ENCODE measurements at regions not wholly inside any gene's neighbourhood (a gene's known extent, or its start where the extent isn't known, plus 50 kb on each side); places are given as distances from the start of the nearest gene placed in this dataset.

- no peak overlapping the region for H3K27ac ChIP-seq (ENCODE audit: low read depth, low read length)
These were observed 80.6 kb upstream of the PAK5 start for GRCh38 chr20:9919271-9920014.

GRCh38 chr20:9918348-9918747, 79.5 kb upstream of the PAK5 start:
- Histone ChIP-seq H3K9me2 (replicated peaks; ENCODE audit: control insufficient read depth, low read length) (no peaks in the 10 kb centered on the region), H3F3A (ENCODE audit: control insufficient read depth, insufficient read depth) (no peaks in the 10 kb centered on the region), H3K4me1 (ENCODE audit: control insufficient read depth, low read length) (no peaks in the 10 kb centered on the region), H3K36me3 (ENCODE audit: control insufficient read depth, low read length) (no peaks in the 10 kb centered on the region), H3K4me3 (ENCODE audit: low read length) (no peak overlapping the region), H3K9me3 (ENCODE audit: control insufficient read depth, insufficient read depth, low read length) (no peaks in the 10 kb centered on the region), H4K20me1 (ENCODE audit: control insufficient read depth, insufficient read depth, low read depth, low read length) (no peaks in the 10 kb centered on the region), H3K79me2 (ENCODE audit: control insufficient read depth, low read length) (no peaks in the 10 kb centered on the region), H3K27me3 (ENCODE audit: control insufficient read depth, low read length) (no peaks in the 10 kb centered on the region), H3K27ac (ENCODE audit: low read depth, low read length) (no peak overlapping the region), H3K4me2 (ENCODE audit: low read length) (no peak overlapping the region)
- TF ChIP-seq EZH2phosphoT487 (IDR thresholded peaks at IDR 0.05; ENCODE audit: borderline replicate concordance, low read length) (no peak), CTCF (IDR thresholded peaks at IDR 0.05; ENCODE audit: low read depth, low read length, poor library complexity, severe bottlenecking) (no peak)

More at GRCh38 chr20:9919271-9920014, 80.6 kb upstream of the PAK5 start:
- no peaks in the 10 kb centered on the region for H3K9me2 ChIP-seq (replicated peaks; ENCODE audit: control insufficient read depth, low read length)
- no peaks in the 10 kb centered on the region for H3K36me3 ChIP-seq (ENCODE audit: control insufficient read depth, low read length)
- no peak overlapping the region for H3K4me2 ChIP-seq (ENCODE audit: low read length)
- TF ChIP-seq EZH2phosphoT487 (IDR thresholded peaks at IDR 0.05; ENCODE audit: borderline replicate concordance, low read length) (no peak), CTCF (IDR thresholded peaks at IDR 0.05; ENCODE audit: low read depth, low read length, poor library complexity, severe bottlenecking) (no peak)
- no peaks in the 10 kb centered on the region for H3K79me2 ChIP-seq (ENCODE audit: control insufficient read depth, low read length)
- no peaks in the 10 kb centered on the region for H3K27me3 ChIP-seq (ENCODE audit: control insufficient read depth, low read length)
- no peaks in the 10 kb centered on the region for H4K20me1 ChIP-seq (ENCODE audit: control insufficient read depth, insufficient read depth, low read depth, low read length)
- no peaks in the 10 kb centered on the region for H3F3A ChIP-seq (ENCODE audit: control insufficient read depth, insufficient read depth)
- H3K9me3 ChIP-seq (ENCODE audit: control insufficient read depth, insufficient read depth, low read length), result no peaks in the 10 kb centered on the region
- no peak overlapping the region for H3K4me3 ChIP-seq (ENCODE audit: low read length)
- no peaks in the 10 kb centered on the region for H3K4me1 ChIP-seq (ENCODE audit: control insufficient read depth, low read length)

- no peak overlapping the region for H3K4me2 ChIP-seq (ENCODE audit: low read length)
- no peaks in the 10 kb centered on the region for H3K79me2 ChIP-seq (ENCODE audit: control insufficient read depth, low read length)
- no peaks in the 10 kb centered on the region for H3K27me3 ChIP-seq (ENCODE audit: control insufficient read depth, low read length)
- no peaks in the 10 kb centered on the region for H4K20me1 ChIP-seq (ENCODE audit: control insufficient read depth, insufficient read depth, low read depth, low read length)
- no peak overlapping the region for H3K27ac ChIP-seq (ENCODE audit: low read depth, low read length)
- no peaks in the 10 kb centered on the region for H3K4me1 ChIP-seq (ENCODE audit: control insufficient read depth, low read length)
- H3F3A ChIP-seq (ENCODE audit: control insufficient read depth, insufficient read depth), result no peaks in the 10 kb centered on the region
- TF ChIP-seq CTCF (IDR thresholded peaks at IDR 0.05; ENCODE audit: low read depth, low read length, poor library complexity, severe bottlenecking) (no peak), EZH2phosphoT487 (IDR thresholded peaks at IDR 0.05; ENCODE audit: borderline replicate concordance, low read length) (no peak)
- no peak overlapping the region for H3K4me3 ChIP-seq (ENCODE audit: low read length)
- no peaks in the 10 kb centered on the region for H3K9me2 ChIP-seq (replicated peaks; ENCODE audit: control insufficient read depth, low read length)
- H3K9me3 ChIP-seq (ENCODE audit: control insufficient read depth, insufficient read depth, low read length), result no peaks in the 10 kb centered on the region
- no peaks in the 10 kb centered on the region for H3K36me3 ChIP-seq (ENCODE audit: control insufficient read depth, low read length)
These were observed 77.9 kb upstream of the PAK5 start for GRCh38 chr20:9916761-9917160.

All from DOHH2 (cell line).